ENCODE measurements at regions not wholly inside any gene's neighbourhood (a gene's known extent, or its start where the extent isn't known, plus 50 kb on each side); places are given as distances from the start of the nearest gene placed in this dataset.

DNA sequence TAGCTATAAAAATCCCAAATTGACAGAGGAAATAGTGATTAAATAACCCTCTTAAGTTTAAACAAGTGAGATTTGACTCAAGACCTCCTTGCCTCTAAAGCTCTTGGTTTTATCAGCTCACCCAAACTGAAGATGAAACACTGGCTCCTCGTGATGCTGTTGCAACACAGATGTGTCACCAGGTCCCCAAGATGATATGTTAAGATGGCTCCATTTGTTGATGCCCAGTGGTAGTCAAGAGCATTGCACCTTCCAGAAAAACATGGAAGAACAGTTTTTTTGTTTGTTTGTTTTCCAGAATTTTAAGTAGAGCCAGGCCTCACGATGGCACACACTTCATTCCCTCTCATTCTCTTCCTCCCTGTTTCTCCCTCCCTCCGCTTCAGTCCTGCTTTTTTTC lies 399.8 kb downstream of the TXNL1 start:
- no peaks in the 10 kb centered on the region for H3K36me3 Mint-ChIP-seq
- peaks cover 13 to 15% of the 10 kb centered on the region in 2 donors for H3K4me1 ChIP-seq (ENCODE audit: control insufficient read depth in 1 of 2, insufficient read depth in 2 of 2, low read length in 2 of 2)
- H2AFZ ChIP-seq (ENCODE audit: insufficient read depth, low read depth, low read length, poor library complexity, severe bottlenecking) = no peak overlapping the region
- H3K4me1 Mint-ChIP-seq = peaks cover 12% of the 10 kb centered on the region
- peak; percentile 12 to 58 (median 16) for DNase-seq
- no peaks in the 10 kb centered on the region for H3K9me3 ChIP-seq (replicated peaks in 1 of 2; ENCODE audit: control insufficient read depth in 1 of 2, insufficient read depth in 1 of 2, low read length in 2 of 2)
- H3K27ac ChIP-seq (ENCODE audit: low read depth in 1 of 2, low read length in 2 of 2) = no peak overlapping the region
- no peak overlapping the region for H3K27ac Mint-ChIP-seq
- no peaks in the 10 kb centered on the region for H4K20me1 ChIP-seq (ENCODE audit: insufficient read depth, low read length)
- H3K4me2 ChIP-seq (replicated peaks; ENCODE audit: extremely low read depth, low read length, poor library complexity, severe bottlenecking) = no peak overlapping the region
- no CpG with 5 or more reads among the region's 3 CpGs for WGBS (ENCODE audit: insufficient coverage)
- H3K9ac ChIP-seq (ENCODE audit: insufficient read depth, low read length, poor library complexity, severe bottlenecking) = no peak overlapping the region
- H3K27me3 Mint-ChIP-seq (ENCODE audit: low read depth in 3 of 3) = peaks cover 0 to 2% (median 0%) of the 10 kb centered on the region in 3 donors
- no peak overlapping the region for H3K4me3 Mint-ChIP-seq
- intact Hi-C loops (cut with micrococcal nuclease) = no loop called here
- no peak overlapping the region for H3K4me3 ChIP-seq (replicated peaks in 1 of 3; ENCODE audit: low read depth in 2 of 3, low read length in 3 of 3)
- TF ChIP-seq, protein P1, sequence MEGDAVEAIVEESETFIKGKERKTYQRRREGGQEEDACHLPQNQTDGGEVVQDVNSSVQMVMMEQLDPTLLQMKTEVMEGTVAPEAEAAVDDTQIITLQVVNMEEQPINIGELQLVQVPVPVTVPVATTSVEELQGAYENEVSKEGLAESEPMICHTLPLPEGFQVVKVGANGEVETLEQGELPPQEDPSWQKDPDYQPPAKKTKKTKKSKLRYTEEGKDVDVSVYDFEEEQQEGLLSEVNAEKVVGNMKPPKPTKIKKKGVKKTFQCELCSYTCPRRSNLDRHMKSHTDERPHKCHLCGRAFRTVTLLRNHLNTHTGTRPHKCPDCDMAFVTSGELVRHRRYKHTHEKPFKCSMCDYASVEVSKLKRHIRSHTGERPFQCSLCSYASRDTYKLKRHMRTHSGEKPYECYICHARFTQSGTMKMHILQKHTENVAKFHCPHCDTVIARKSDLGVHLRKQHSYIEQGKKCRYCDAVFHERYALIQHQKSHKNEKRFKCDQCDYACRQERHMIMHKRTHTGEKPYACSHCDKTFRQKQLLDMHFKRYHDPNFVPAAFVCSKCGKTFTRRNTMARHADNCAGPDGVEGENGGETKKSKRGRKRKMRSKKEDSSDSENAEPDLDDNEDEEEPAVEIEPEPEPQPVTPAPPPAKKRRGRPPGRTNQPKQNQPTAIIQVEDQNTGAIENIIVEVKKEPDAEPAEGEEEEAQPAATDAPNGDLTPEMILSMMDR (IDR thresholded peaks at IDR 0.05) = peak; percentile 26
- H3K36me3 ChIP-seq (replicated peaks in 1 of 2; ENCODE audit: control insufficient read depth in 1 of 2, insufficient read depth in 2 of 2, low read length in 2 of 2) = no peaks in the 10 kb centered on the region
- H3K27me3 ChIP-seq (ENCODE audit: control insufficient read depth in 2 of 2, insufficient read depth in 2 of 2, low read length in 2 of 2) = no peaks in the 10 kb centered on the region
- no peaks in the 10 kb centered on the region for H3K79me2 ChIP-seq (ENCODE audit: insufficient read depth, low read length)
- H3K9me3 Mint-ChIP-seq = peaks cover 0 to 6% (median 0%) of the 10 kb centered on the region in 7 donors

DNA sequence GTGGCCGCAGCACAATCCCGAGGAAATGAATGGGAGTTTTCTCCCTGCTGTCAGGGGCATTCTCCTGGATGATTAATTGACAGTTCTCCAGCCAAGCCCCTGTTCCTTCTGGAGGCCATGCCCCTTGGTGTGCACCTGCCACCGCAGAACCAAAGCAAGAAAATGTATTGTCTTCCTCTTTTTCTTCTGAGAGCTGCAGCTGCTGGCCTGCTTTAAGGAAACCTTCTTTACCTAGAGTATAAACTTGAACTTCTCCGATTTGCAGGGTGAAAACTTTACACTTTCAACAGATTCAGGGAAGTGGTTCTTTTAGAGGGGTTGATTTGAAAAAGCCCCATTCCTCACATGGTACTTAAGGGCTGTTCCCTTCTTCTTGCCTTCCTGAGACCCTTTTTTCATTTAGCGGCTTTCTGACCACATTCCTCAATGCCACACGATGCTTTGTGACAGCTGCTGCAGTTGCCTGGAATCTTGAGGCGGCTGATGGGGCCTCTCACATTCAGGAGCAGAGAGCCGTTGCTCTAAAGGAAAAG lies 402.8 kb downstream of the TXNL1 start:
- no peak overlapping the region for H3K27ac ChIP-seq (ENCODE audit: low read depth in 1 of 2, low read length in 2 of 2)
- H3K9ac ChIP-seq (ENCODE audit: insufficient read depth, low read length, poor library complexity, severe bottlenecking) = no peak overlapping the region
- H3K4me3 ChIP-seq (replicated peaks in 1 of 3; ENCODE audit: low read depth in 2 of 3, low read length in 3 of 3) = peak overlapping the region in 1 of 3 experiments; percentile 39
- no peaks in the 10 kb centered on the region for H3K36me3 ChIP-seq (replicated peaks in 1 of 2; ENCODE audit: control insufficient read depth in 1 of 2, insufficient read depth in 2 of 2, low read length in 2 of 2)
- no peaks in the 10 kb centered on the region for H3K36me3 Mint-ChIP-seq
- TF ChIP-seq, protein P1 (IDR thresholded peaks at IDR 0.05) = no peak
- H3K27ac Mint-ChIP-seq = peak overlapping the region in 1 of 7 donors; percentile 73
- no peaks in the 10 kb centered on the region for H3K79me2 ChIP-seq (ENCODE audit: insufficient read depth, low read length)
- H4K20me1 ChIP-seq (ENCODE audit: insufficient read depth, low read length) = no peaks in the 10 kb centered on the region
- H3K9me3 Mint-ChIP-seq = peaks cover under 1 to 11% (median 8%) of the 10 kb centered on the region in 7 donors
- peaks cover 0 to 4% of the 10 kb centered on the region in 2 donors for H3K9me3 ChIP-seq (replicated peaks in 1 of 2; ENCODE audit: control insufficient read depth in 1 of 2, insufficient read depth in 1 of 2, low read length in 2 of 2)
- peak in 2 of 3 donors; percentile 4 to 11 for DNase-seq
- intact Hi-C loops (cut with micrococcal nuclease) = no loop called here
- 0% methylated on average over 5 of the region's 8 CpGs for WGBS (ENCODE audit: insufficient coverage)
- H3K27me3 ChIP-seq (ENCODE audit: control insufficient read depth in 2 of 2, insufficient read depth in 2 of 2, low read length in 2 of 2) = no peaks in the 10 kb centered on the region
- H3K4me1 Mint-ChIP-seq = peaks cover 12% of the 10 kb centered on the region
- H3K4me1 ChIP-seq (ENCODE audit: control insufficient read depth in 1 of 2, insufficient read depth in 2 of 2, low read length in 2 of 2) = peaks cover 13 to 15% of the 10 kb centered on the region in 2 donors
- H3K4me3 Mint-ChIP-seq = peak overlapping the region in 1 of 2 donors; percentile 3
- peaks cover 0 to 5% (median 0%) of the 10 kb centered on the region in 3 donors for H3K27me3 Mint-ChIP-seq (ENCODE audit: low read depth in 3 of 3)
- peak overlapping the region; percentile 44 for H3K4me2 ChIP-seq (replicated peaks; ENCODE audit: extremely low read depth, low read length, poor library complexity, severe bottlenecking)
- peak overlapping the region; percentile 58 for H2AFZ ChIP-seq (ENCODE audit: insufficient read depth, low read depth, low read length, poor library complexity, severe bottlenecking)
